ENCODE measurements at regions not wholly inside any gene's neighbourhood (a gene's known extent, or its start where the extent isn't known, plus 50 kb on each side); places are given as distances from the start of the nearest gene placed in this dataset.

- DNase-seq, result no peak
Observed at GRCh38 chr7:84612981-84613681, 418.5 kb upstream of the SEMA3A start.

- no peak for DNase-seq
Observed at GRCh38 chr7:84611391-84611790, 416.8 kb upstream of the SEMA3A start.

GRCh38 chr7:84610390-84610789 lies 415.8 kb upstream of the SEMA3A start:
- DNase-seq, result no peak

GRCh38 chr7:84605301-84605700 lies 410.7 kb upstream of the SEMA3A start:
- DNase-seq, result no peak

GRCh38 chr7:84603545-84603944 lies 409.0 kb upstream of the SEMA3A start:
- no peak for DNase-seq

- no peak for DNase-seq
Observed at GRCh38 chr7:84595026-84595425, 400.4 kb upstream of the SEMA3A start.

- no peak for DNase-seq
Observed at GRCh38 chr7:84591897-84592296, 397.3 kb upstream of the SEMA3A start.

GRCh38 chr7:84589012-84589411 lies 394.4 kb upstream of the SEMA3A start:
- no peak for DNase-seq

- DNase-seq, result no peak
Observed at GRCh38 chr7:84583331-84583730, 388.7 kb upstream of the SEMA3A start.

GRCh38 chr7:84582747-84583146 lies 388.2 kb upstream of the SEMA3A start:
- no peak for DNase-seq

- DNase-seq, result no peak
Observed at GRCh38 chr7:84578825-84579224, 384.2 kb upstream of the SEMA3A start.

- no peak for DNase-seq
Observed at GRCh38 chr7:84568781-84569180, 374.2 kb upstream of the SEMA3A start.

- DNase-seq, result no peak
Observed at GRCh38 chr7:84565345-84566074, 370.9 kb upstream of the SEMA3A start.

- no peak for DNase-seq
Observed at GRCh38 chr7:84553711-84554110, 359.1 kb upstream of the SEMA3A start.

GRCh38 chr7:84549409-84549808 lies 354.8 kb upstream of the SEMA3A start:
- DNase-seq, result no peak

- no peak for DNase-seq
Observed at GRCh38 chr7:84548366-84549365, 354.1 kb upstream of the SEMA3A start.

GRCh38 chr7:84547331-84547730 lies 352.7 kb upstream of the SEMA3A start:
- no peak for DNase-seq

- DNase-seq, result no peak
Observed at GRCh38 chr7:84546403-84546802, 351.8 kb upstream of the SEMA3A start.

GRCh38 chr7:84538268-84538667 lies 343.7 kb upstream of the SEMA3A start:
- DNase-seq, result no peak

GRCh38 chr7:84536271-84536870 lies 341.8 kb upstream of the SEMA3A start:
- DNase-seq, result no peak

GRCh38 chr7:84535580-84536270 lies 341.1 kb upstream of the SEMA3A start:
- no peak for DNase-seq

GRCh38 chr7:84533182-84533581 lies 338.6 kb upstream of the SEMA3A start:
- DNase-seq, result no peak
